ENCODE measurements at regions not wholly inside any gene's neighbourhood (a gene's known extent, or its start where the extent isn't known, plus 50 kb on each side); places are given as distances from the start of the nearest gene placed in this dataset.

DNA sequence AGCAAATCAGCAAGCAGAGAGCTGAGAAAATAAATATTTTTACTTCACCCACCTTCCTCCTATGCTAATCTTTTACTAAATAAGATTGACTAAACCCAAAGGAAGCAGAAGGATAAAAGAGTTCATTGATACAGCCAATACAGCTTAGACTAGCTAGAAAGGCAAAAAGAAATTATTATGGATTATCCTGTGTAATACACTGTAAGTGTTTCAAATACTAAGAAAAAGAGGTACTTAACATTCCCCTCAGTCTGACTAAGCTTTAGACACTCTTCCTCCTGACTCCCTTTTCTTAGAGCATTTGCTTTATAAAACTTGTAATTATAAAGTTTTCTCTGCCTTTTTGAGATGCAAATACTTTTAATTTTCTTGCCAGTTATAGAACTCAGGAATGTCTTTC is 848.9 kb upstream of the CADM2 start:
- H3K9ac ChIP-seq (ENCODE audit: extremely low read depth, insufficient read length, low read length), result no peak overlapping the region
- H4K91ac ChIP-seq (ENCODE audit: insufficient read length, low read depth, low read length), result no peak overlapping the region
- H3K79me2 ChIP-seq (ENCODE audit: insufficient read depth, low read length), result no peaks in the 10 kb centered on the region
- H3K18ac ChIP-seq (ENCODE audit: insufficient read length, low read depth, low read length), result no peak overlapping the region
- H4K8ac ChIP-seq (replicated peaks; ENCODE audit: insufficient read length, low read depth, low read length), result no peak overlapping the region
- no peak overlapping the region for H3K23ac ChIP-seq (ENCODE audit: insufficient read length, low read depth, low read length)
- no peak overlapping the region for H3K27ac ChIP-seq (ENCODE audit: insufficient read length, low read depth, low read length)
- Mint-ChIP-seq H3K4me1 (peaks cover 12 to 17% of the 10 kb centered on the region in 2 experiments), H3K9me3 (peaks cover 0 to 4% of the 10 kb centered on the region in 2 experiments; a peak in 2 of 5 replicates), H3K27me3 (ENCODE audit: low read depth) (no peaks in the 10 kb centered on the region), H3K27ac (0 out of 7 replicates have a peak overlapping the region, but pooled peaks of 1 of the 3 experiments have one; percentile 11), H3K4me3 (no peak overlapping the region), H3K36me3 (ENCODE audit: insufficient read depth in 1 of 3, low read depth in 3 of 3) (no peaks in the 10 kb centered on the region; a peak in 1 of 7 replicates)
- H2AFZ ChIP-seq (ENCODE audit: low read length), result no peak overlapping the region
- H4K20me1 ChIP-seq (ENCODE audit: control insufficient read depth, insufficient read depth, insufficient read length), result no peaks in the 10 kb centered on the region
- H3K27me3 ChIP-seq (ENCODE audit: insufficient read depth, low read length), result no peaks in the 10 kb centered on the region
- no peak overlapping the region for H3K56ac ChIP-seq (ENCODE audit: insufficient read length, low read depth, low read length)
- no peak overlapping the region for H2AK5ac ChIP-seq (ENCODE audit: insufficient read length, low read length)
- H2BK15ac ChIP-seq (ENCODE audit: low read depth, low read length), result no peak overlapping the region
- no peak overlapping the region for H4K5ac ChIP-seq (ENCODE audit: insufficient read length, low read depth, low read length)
- H3K9me3 ChIP-seq (ENCODE audit: control insufficient read depth, low read depth, low read length), result no peaks in the 10 kb centered on the region
- H2BK120ac ChIP-seq (ENCODE audit: low read depth, low read length, poor library complexity, severe bottlenecking), result no peak overlapping the region
- H3K4me2 ChIP-seq (ENCODE audit: insufficient read depth, insufficient read length, low read length), result no peak overlapping the region
- TF ChIP-seq, protein P1, sequence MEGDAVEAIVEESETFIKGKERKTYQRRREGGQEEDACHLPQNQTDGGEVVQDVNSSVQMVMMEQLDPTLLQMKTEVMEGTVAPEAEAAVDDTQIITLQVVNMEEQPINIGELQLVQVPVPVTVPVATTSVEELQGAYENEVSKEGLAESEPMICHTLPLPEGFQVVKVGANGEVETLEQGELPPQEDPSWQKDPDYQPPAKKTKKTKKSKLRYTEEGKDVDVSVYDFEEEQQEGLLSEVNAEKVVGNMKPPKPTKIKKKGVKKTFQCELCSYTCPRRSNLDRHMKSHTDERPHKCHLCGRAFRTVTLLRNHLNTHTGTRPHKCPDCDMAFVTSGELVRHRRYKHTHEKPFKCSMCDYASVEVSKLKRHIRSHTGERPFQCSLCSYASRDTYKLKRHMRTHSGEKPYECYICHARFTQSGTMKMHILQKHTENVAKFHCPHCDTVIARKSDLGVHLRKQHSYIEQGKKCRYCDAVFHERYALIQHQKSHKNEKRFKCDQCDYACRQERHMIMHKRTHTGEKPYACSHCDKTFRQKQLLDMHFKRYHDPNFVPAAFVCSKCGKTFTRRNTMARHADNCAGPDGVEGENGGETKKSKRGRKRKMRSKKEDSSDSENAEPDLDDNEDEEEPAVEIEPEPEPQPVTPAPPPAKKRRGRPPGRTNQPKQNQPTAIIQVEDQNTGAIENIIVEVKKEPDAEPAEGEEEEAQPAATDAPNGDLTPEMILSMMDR (conservative IDR thresholded peaks at IDR 0.05), result no peak
- H3K79me1 ChIP-seq (ENCODE audit: insufficient read depth, low read depth, low read length, poor library complexity, severe bottlenecking), result no peaks in the 10 kb centered on the region
- DNase-seq, result no peak
- no peak overlapping the region for H2BK20ac ChIP-seq (ENCODE audit: low read depth, low read length, poor library complexity, severe bottlenecking)
- no peak overlapping the region for H2BK12ac ChIP-seq (ENCODE audit: insufficient read length, low read depth, low read length)
- H3T11ph ChIP-seq (ENCODE audit: low read length), result no peak overlapping the region
- no peak overlapping the region for H3K4ac ChIP-seq (ENCODE audit: low read depth, low read length)
- no peaks in the 10 kb centered on the region for H3K23me2 ChIP-seq (ENCODE audit: insufficient read length, low read depth, low read length, poor library complexity, severe bottlenecking)
- H3K4me1 ChIP-seq (ENCODE audit: insufficient read depth, low read length), result no peaks in the 10 kb centered on the region; the same call in 1 of the 2 replicates
- no peak overlapping the region for H3K14ac ChIP-seq (ENCODE audit: insufficient read depth, low read length)
- H2BK5ac ChIP-seq (ENCODE audit: insufficient read length, low read length), result no peak overlapping the region
